ENCODE measurements at regions not wholly inside any gene's neighbourhood (a gene's known extent, or its start where the extent isn't known, plus 50 kb on each side); places are given as distances from the start of the nearest gene placed in this dataset.
A peak's percentile ranks its signal among the peaks of the same experiment; 100 is the strongest.

GRCh38 chr11:121802542-121802941 is 313.5 kb downstream of the BLID start:
- H3K36me3 ChIP-seq = no peaks in the 10 kb centered on the region
- no peak overlapping the region for H3K27ac ChIP-seq
- no peaks in the 10 kb centered on the region for H3K27me3 ChIP-seq
- no peak for DNase-seq
- intact Hi-C loops (cut with DNase I) = no loop called here
- TF ChIP-seq POLR2A (IDR thresholded peaks at IDR 0.05) (no peak), CTCF (IDR thresholded peaks at IDR 0.05) (no peak)
- no peak overlapping the region for H3K4me3 ChIP-seq
- no peaks in the 10 kb centered on the region for H3K9me3 ChIP-seq
- peaks cover 0 to 13% (median 0%) of the 10 kb centered on the region in 3 donors for H3K4me1 ChIP-seq
- WGBS, 2 donors = 72 to 73% methylated on average over 4 of the region's 4 CpGs

GRCh38 chr11:121801781-121802180 is 314.2 kb downstream of the BLID start:
- H3K27ac ChIP-seq = peak overlapping the region in 1 of 4 donors; percentile 4
- H3K9me3 ChIP-seq = no peaks in the 10 kb centered on the region
- peaks cover 0 to 13% (median 0%) of the 10 kb centered on the region in 3 donors for H3K4me1 ChIP-seq
- H3K4me3 ChIP-seq = no peak overlapping the region
- DNase-seq = no peak
- no peaks in the 10 kb centered on the region for H3K27me3 ChIP-seq
- WGBS, 2 donors = 70 to 82% methylated on average over 5 of the region's 5 CpGs
- no peak for TF ChIP-seq POLR2A (IDR thresholded peaks at IDR 0.05)
- no peak for TF ChIP-seq CTCF (IDR thresholded peaks at IDR 0.05)
- no peaks in the 10 kb centered on the region for H3K36me3 ChIP-seq
- intact Hi-C loops (cut with DNase I) = no loop called here

- H3K36me3 ChIP-seq = no peaks in the 10 kb centered on the region
- no peaks in the 10 kb centered on the region for H3K27me3 ChIP-seq
- no peak overlapping the region for H3K4me3 ChIP-seq
- H3K4me1 ChIP-seq = peaks cover 0 to 13% (median 0%) of the 10 kb centered on the region in 3 donors
- intact Hi-C loops (cut with DNase I) = no loop called here
- WGBS, 2 donors = 69 to 73% methylated on average over 2 to 3 of the region's 3 CpGs
- TF ChIP-seq POLR2A (IDR thresholded peaks at IDR 0.05) (no peak), CTCF (IDR thresholded peaks at IDR 0.05) (no peak)
- DNase-seq = no peak
- no peaks in the 10 kb centered on the region for H3K9me3 ChIP-seq
- no peak overlapping the region for H3K27ac ChIP-seq
These were observed 314.6 kb downstream of the BLID start for GRCh38 chr11:121801394-121801748.

GRCh38 chr11:121800731-121801393 is 315.2 kb downstream of the BLID start:
- intact Hi-C loops (cut with DNase I) = no loop called here
- Histone ChIP-seq H3K4me3 (no peak overlapping the region), H3K36me3 (no peaks in the 10 kb centered on the region), H3K27me3 (no peaks in the 10 kb centered on the region), H3K4me1 (peaks cover 0 to 13% (median 0%) of the 10 kb centered on the region in 3 donors), H3K27ac (no peak overlapping the region), H3K9me3 (no peaks in the 10 kb centered on the region)
- no peak for DNase-seq
- WGBS, 2 donors = 40 to 49% methylated on average over 9 of the region's 10 CpGs
- no peak for TF ChIP-seq POLR2A (IDR thresholded peaks at IDR 0.05)

GRCh38 chr11:121800240-121800639 is 315.8 kb downstream of the BLID start:
- intact Hi-C loops (cut with DNase I) = no loop called here

More at GRCh38 chr11:121800240-121800639, 315.8 kb downstream of the BLID start:
- no peaks in the 10 kb centered on the region for H3K9me3 ChIP-seq
- H3K36me3 ChIP-seq = no peaks in the 10 kb centered on the region
- H3K27me3 ChIP-seq = no peaks in the 10 kb centered on the region
- TF ChIP-seq CTCF (IDR thresholded peaks at IDR 0.05) (no peak), POLR2A (IDR thresholded peaks at IDR 0.05) (no peak)
- no peak overlapping the region for H3K27ac ChIP-seq
- H3K4me1 ChIP-seq = peaks cover 0 to 13% (median 0%) of the 10 kb centered on the region in 3 donors
- no peak overlapping the region for H3K4me3 ChIP-seq
- no peak for DNase-seq
